ENCODE measurements at regions not wholly inside any gene's neighbourhood (a gene's known extent, or its start where the extent isn't known, plus 50 kb on each side); places are given as distances from the start of the nearest gene placed in this dataset.
"Not testable (repeated sequence)": the region's sequence is repeated elsewhere in the genome, so short reads cannot be mapped to it uniquely, and the experiment has no call there.

- DNase-seq (ENCODE audit: low read depth in 2 of 2): no peak
Measured at GRCh38 chr12:70069221-70070105, 173.8 kb upstream of the CNOT2 start.

- no peak for DNase-seq (ENCODE audit: low read depth in 2 of 2)
Measured at GRCh38 chr12:70070494-70071007, 172.7 kb upstream of the CNOT2 start.

- no peak for DNase-seq (ENCODE audit: low read depth in 2 of 2)
Measured at GRCh38 chr12:70074510-70074909, 168.7 kb upstream of the CNOT2 start.

GRCh38 chr12:70077441-70077840, 165.8 kb upstream of the CNOT2 start:
- no peak for DNase-seq (ENCODE audit: low read depth in 2 of 2)

- no peak for DNase-seq (ENCODE audit: low read depth in 2 of 2)
Measured at GRCh38 chr12:70078161-70078560, 165.1 kb upstream of the CNOT2 start.

GRCh38 chr12:70080566-70080965, 162.7 kb upstream of the CNOT2 start:
- DNase-seq (ENCODE audit: low read depth in 2 of 2): no peak

GRCh38 chr12:70082997-70083676, 160.1 kb upstream of the CNOT2 start:
- no peak for DNase-seq (ENCODE audit: low read depth in 2 of 2)

- DNase-seq (ENCODE audit: low read depth in 2 of 2): no peak
Measured at GRCh38 chr12:70083677-70084020, 159.6 kb upstream of the CNOT2 start.

- not testable (repeated sequence) for DNase-seq (ENCODE audit: low read depth in 2 of 2)
Measured at GRCh38 chr12:70086372-70086771, 156.9 kb upstream of the CNOT2 start.

GRCh38 chr12:70091021-70091521, 152.2 kb upstream of the CNOT2 start:
- no peak for DNase-seq (ENCODE audit: low read depth in 2 of 2)

- no peak for DNase-seq (ENCODE audit: low read depth in 2 of 2)
Measured at GRCh38 chr12:70094467-70094866, 148.8 kb upstream of the CNOT2 start.

GRCh38 chr12:70096759-70097410, 146.3 kb upstream of the CNOT2 start:
- DNase-seq (ENCODE audit: low read depth in 2 of 2): no peak

- no peak for DNase-seq (ENCODE audit: low read depth in 2 of 2)
Measured at GRCh38 chr12:70101064-70101463, 142.2 kb upstream of the CNOT2 start.

GRCh38 chr12:70106347-70106746, 136.9 kb upstream of the CNOT2 start:
- no peak for DNase-seq (ENCODE audit: low read depth in 2 of 2)

GRCh38 chr12:70110085-70110484, 133.1 kb upstream of the CNOT2 start:
- DNase-seq (ENCODE audit: low read depth in 2 of 2): no peak

- no peak for DNase-seq (ENCODE audit: low read depth in 2 of 2)
Measured at GRCh38 chr12:70117670-70118069, 125.6 kb upstream of the CNOT2 start.

- DNase-seq (ENCODE audit: low read depth in 2 of 2): no peak
Measured at GRCh38 chr12:70120970-70121369, 122.3 kb upstream of the CNOT2 start.

GRCh38 chr12:70121562-70121961, 121.7 kb upstream of the CNOT2 start:
- DNase-seq (ENCODE audit: low read depth in 2 of 2): no peak

- DNase-seq (ENCODE audit: low read depth in 2 of 2): no peak
Measured at GRCh38 chr12:70122804-70123203, 120.4 kb upstream of the CNOT2 start.

GRCh38 chr12:70149013-70149412, 94.2 kb upstream of the CNOT2 start:
- DNase-seq (ENCODE audit: low read depth in 2 of 2): no peak

GRCh38 chr12:70149665-70150064, 93.6 kb upstream of the CNOT2 start:
- DNase-seq (ENCODE audit: low read depth in 2 of 2): no peak

GRCh38 chr12:70150230-70150629, 93.0 kb upstream of the CNOT2 start:
- no peak for DNase-seq (ENCODE audit: low read depth in 2 of 2)

Data from stimulated activated CD8-positive, alpha-beta memory T cell treated with anti-CD3 and anti-CD28 coated beads, Interleukin-15, amount 100 ng/mL, for 4 hours (primary cell).